ENCODE measurements at regions not wholly inside any gene's neighbourhood (a gene's known extent, or its start where the extent isn't known, plus 50 kb on each side); places are given as distances from the start of the nearest gene placed in this dataset.

- H3K27ac ChIP-seq (ENCODE audit: poor library complexity, severe bottlenecking): no peak overlapping the region
- H3K4me3 ChIP-seq (ENCODE audit: severe bottlenecking): no peak overlapping the region
- H3K9me3 ChIP-seq (ENCODE audit: severe bottlenecking): no peaks in the 10 kb centered on the region
- no peak for TF ChIP-seq CTCF (IDR thresholded peaks at IDR 0.05; ENCODE audit: poor library complexity, severe bottlenecking)
- ATAC-seq (ENCODE audit: low read depth) (no peak), DNase-seq (ENCODE audit: low spot score) (no peak)
- no peaks in the 10 kb centered on the region for H3K36me3 ChIP-seq (ENCODE audit: low read depth)
- H3K4me1 ChIP-seq (ENCODE audit: insufficient read depth, poor library complexity, severe bottlenecking): no peaks in the 10 kb centered on the region
- H3K27me3 ChIP-seq (ENCODE audit: insufficient read depth, poor library complexity, severe bottlenecking): no peaks in the 10 kb centered on the region
Observed at GRCh38 chr19:28022506-28022905, 1190.4 kb downstream of the UQCRFS1 start.

- Histone ChIP-seq H3K4me3 (ENCODE audit: severe bottlenecking) (no peak overlapping the region), H3K27ac (ENCODE audit: poor library complexity, severe bottlenecking) (no peak overlapping the region), H3K9me3 (ENCODE audit: severe bottlenecking) (no peaks in the 10 kb centered on the region), H3K36me3 (ENCODE audit: low read depth) (no peaks in the 10 kb centered on the region), H3K27me3 (ENCODE audit: insufficient read depth, poor library complexity, severe bottlenecking) (no peaks in the 10 kb centered on the region), H3K4me1 (ENCODE audit: insufficient read depth, poor library complexity, severe bottlenecking) (no peaks in the 10 kb centered on the region)
- ATAC-seq (ENCODE audit: low read depth) (no peak), DNase-seq (ENCODE audit: low spot score) (no peak)
- TF ChIP-seq CTCF (IDR thresholded peaks at IDR 0.05; ENCODE audit: poor library complexity, severe bottlenecking): no peak
Observed at GRCh38 chr19:28021259-28022185, 1191.4 kb downstream of the UQCRFS1 start.

GRCh38 chr19:28020619-28021258 is 1192.2 kb downstream of the UQCRFS1 start:
- H3K9me3 ChIP-seq (ENCODE audit: severe bottlenecking): no peaks in the 10 kb centered on the region
- H3K4me1 ChIP-seq (ENCODE audit: insufficient read depth, poor library complexity, severe bottlenecking): no peaks in the 10 kb centered on the region
- H3K4me3 ChIP-seq (ENCODE audit: severe bottlenecking): no peak overlapping the region
- H3K27ac ChIP-seq (ENCODE audit: poor library complexity, severe bottlenecking): no peak overlapping the region
- H3K27me3 ChIP-seq (ENCODE audit: insufficient read depth, poor library complexity, severe bottlenecking): no peaks in the 10 kb centered on the region
- no peak for TF ChIP-seq CTCF (IDR thresholded peaks at IDR 0.05; ENCODE audit: poor library complexity, severe bottlenecking)
- ATAC-seq (ENCODE audit: low read depth) (no peak), DNase-seq (ENCODE audit: low spot score) (no peak)
- no peaks in the 10 kb centered on the region for H3K36me3 ChIP-seq (ENCODE audit: low read depth)

GRCh38 chr19:28019901-28020300 is 1193.0 kb downstream of the UQCRFS1 start:
- no peak overlapping the region for H3K27ac ChIP-seq (ENCODE audit: poor library complexity, severe bottlenecking)
- no peak for TF ChIP-seq CTCF (IDR thresholded peaks at IDR 0.05; ENCODE audit: poor library complexity, severe bottlenecking)
- no peaks in the 10 kb centered on the region for H3K36me3 ChIP-seq (ENCODE audit: low read depth)
- DNase-seq (ENCODE audit: low spot score) (no peak), ATAC-seq (ENCODE audit: low read depth) (no peak)
- no peaks in the 10 kb centered on the region for H3K9me3 ChIP-seq (ENCODE audit: severe bottlenecking)
- no peaks in the 10 kb centered on the region for H3K4me1 ChIP-seq (ENCODE audit: insufficient read depth, poor library complexity, severe bottlenecking)
- no peaks in the 10 kb centered on the region for H3K27me3 ChIP-seq (ENCODE audit: insufficient read depth, poor library complexity, severe bottlenecking)
- H3K4me3 ChIP-seq (ENCODE audit: severe bottlenecking): no peak overlapping the region
